HG03025 (cell line): ENCODE measurements at regions not wholly inside any gene's neighbourhood (a gene's known extent, or its start where the extent isn't known, plus 50 kb on each side); places are given as distances from the start of the nearest gene placed in this dataset.
"Not testable (repeated sequence)": the region's sequence is repeated elsewhere in the genome, so short reads cannot be mapped to it uniquely, and the experiment has no call there.

Experiments used
- ATAC-seq: cut with Tn5 transposase; IDR thresholded peaks from one replicate; pipeline ENCODE4 v1.9.1; 2021; ENCODE audit warnings: mild to moderate bottlenecking, moderate library complexity; ENCODE audit not compliant: unreplicated experiment, low FRiP score

GRCh38 chr4:30535255-30535654 is 184.9 kb upstream of the PCDH7 start:
- ATAC-seq: no peak

- no peak for ATAC-seq
Observed at GRCh38 chr4:30536231-30536630, 183.9 kb upstream of the PCDH7 start.

DNA sequence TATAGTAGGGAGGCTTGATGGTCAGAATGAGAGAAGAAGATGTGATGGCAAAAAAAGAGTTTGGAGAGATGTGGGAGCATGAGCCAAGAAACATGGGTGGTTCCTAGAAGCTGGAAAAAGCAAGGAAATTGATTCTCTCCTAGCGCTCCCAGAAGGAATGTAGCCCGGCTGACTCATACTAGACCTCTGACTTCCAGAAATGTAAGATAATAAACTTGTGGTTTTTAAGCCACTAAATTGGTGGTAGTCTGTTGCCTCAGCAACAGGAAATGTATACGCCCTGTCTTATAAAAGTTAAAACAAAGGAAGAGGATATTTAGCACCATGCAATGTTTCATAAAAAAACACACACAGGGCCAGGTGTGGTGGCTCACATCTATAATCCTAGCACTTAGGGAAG is 182.7 kb upstream of the PCDH7 start:
- no peak for ATAC-seq

DNA sequence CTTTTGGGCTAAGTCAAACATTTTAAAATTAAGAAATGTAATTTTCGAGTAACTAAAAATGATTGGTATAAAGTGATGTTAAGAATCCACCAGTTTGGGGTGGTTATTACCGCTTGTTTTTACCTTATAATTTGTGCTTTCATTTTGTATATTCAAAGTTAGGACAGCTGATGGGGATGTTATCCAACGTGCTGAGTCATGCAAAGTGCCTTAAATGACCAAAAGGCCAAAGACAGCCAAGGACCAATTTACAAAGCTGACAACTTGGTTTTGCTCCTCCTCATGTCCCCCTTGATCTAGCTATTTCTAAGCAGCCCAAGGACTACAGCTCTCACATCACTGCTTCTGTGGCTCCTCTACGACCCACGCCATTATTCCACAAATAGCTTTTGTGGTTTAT is 181.4 kb upstream of the PCDH7 start:
- no peak for ATAC-seq

- no peak for ATAC-seq
Observed at GRCh38 chr4:30543057-30543456, 177.1 kb upstream of the PCDH7 start.

- ATAC-seq: no peak
Observed at GRCh38 chr4:30553151-30553550, 167.0 kb upstream of the PCDH7 start.

DNA sequence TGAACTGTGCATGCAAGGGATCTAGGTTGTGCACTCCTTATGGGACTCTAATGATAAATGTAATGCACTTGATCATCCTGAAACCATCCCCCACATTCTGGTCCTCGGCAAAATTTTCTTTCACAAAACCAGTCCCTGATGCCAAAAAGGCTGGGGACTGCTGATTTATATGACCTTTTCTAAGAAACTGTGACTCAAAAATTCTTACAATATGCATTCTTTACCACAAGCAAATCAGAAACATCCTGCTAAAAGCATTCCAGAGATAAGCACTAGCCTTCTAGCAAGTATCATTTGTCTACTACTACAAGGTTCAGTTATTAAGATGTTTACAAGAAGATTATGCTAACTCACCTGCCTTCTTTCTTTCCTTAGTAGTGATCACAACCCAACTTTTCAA is 166.5 kb upstream of the PCDH7 start:
- ATAC-seq: no peak

DNA sequence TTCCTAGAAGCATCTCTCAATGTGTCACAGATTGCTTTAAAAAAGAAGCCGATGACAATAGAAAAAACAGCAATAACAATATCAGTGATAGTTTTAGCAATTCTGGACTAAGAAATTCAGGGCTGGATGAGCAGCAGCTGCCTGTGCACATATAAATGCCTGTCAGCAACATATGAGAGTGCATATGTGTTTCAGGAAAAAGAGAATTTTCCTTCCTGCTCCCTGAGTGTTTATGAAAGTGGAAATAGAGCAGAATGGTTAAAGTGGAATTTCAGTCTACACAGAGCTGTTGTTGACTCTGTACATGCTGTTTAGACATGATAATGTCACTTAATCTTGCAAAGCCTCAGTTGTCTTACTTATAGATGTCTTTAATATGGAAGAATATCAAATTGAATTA is 164.4 kb upstream of the PCDH7 start:
- ATAC-seq: no peak

DNA sequence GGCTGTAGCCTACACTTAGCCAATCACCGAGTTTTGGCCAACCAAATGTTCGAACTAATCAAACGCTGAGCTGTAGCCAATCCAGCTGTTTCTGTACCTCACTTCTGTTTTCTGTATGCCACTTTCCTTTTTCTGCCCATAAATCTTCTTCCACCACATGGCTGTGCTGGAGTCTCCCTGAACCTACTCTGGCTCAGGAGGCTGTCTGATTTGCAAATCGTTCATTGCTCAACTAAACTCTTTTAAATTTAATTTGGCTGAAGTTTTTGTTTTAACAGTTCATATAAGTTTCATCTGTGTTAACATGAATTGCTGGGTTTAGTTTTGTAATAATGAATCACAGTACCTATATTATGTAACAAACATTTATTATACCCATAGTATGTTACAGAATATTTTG is 160.7 kb upstream of the PCDH7 start:
- ATAC-seq: no peak

- no peak for ATAC-seq
Observed at GRCh38 chr4:30586850-30587249, 133.3 kb upstream of the PCDH7 start.

DNA sequence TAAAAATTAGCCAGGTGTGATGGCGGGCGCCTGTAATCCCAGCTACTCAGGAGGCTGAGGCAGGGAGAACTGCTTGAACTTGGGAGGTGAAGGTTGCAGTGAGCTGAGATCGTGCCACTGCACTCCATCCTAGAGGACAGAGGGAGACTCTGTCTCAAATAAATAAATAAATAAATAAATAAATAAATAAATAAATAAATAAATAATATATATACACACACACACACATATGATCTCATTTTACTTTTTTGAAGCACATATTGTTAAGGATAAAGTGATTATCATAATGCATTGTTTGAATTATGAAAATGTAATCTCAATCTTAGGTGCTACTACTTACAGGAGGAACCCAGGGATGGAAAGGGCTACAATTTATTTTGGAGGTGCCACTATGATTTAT is 130.5 kb upstream of the PCDH7 start:
- ATAC-seq: not testable (repeated sequence)

- no peak for ATAC-seq
Observed at GRCh38 chr4:30600246-30601017, 119.7 kb upstream of the PCDH7 start.

DNA sequence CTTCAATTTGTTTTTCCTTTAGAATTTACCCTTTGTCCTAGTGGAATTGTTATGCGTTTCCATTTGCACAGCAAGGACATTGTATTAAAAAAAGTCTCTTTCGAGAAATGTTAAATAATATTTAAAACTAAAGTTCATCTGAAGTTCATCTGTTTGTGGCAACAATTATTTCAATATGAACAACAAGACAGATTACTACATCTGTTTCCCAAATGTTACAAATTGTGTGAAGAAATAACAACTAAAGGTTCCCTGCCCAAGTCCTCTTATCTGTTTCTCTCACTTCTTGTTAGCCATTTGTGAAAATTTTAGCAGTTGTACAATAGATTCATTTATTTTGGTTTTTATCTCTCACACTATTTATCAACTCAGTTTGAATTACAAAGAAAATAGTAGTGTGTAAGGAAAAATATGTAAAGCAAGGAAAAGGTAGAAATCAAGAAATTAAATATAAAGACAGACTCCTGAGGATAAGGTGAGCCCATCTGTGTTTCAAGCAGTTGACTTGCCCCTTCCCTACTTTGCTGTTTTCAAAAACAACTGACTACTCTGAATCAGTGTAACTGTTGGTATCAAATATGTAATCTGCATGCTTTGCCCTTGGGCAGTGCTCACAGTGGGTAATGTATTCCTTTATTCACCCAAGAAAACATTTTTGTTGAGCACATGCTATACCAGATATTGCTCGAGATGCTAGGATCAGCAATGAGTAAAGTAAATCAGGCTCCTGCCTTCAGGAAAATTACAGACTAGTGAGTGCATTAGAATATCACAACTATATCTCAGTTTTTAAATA is 118.9 kb upstream of the PCDH7 start:
- ATAC-seq: no peak

- no peak for ATAC-seq
Observed at GRCh38 chr4:30605616-30606190, 114.5 kb upstream of the PCDH7 start.

DNA sequence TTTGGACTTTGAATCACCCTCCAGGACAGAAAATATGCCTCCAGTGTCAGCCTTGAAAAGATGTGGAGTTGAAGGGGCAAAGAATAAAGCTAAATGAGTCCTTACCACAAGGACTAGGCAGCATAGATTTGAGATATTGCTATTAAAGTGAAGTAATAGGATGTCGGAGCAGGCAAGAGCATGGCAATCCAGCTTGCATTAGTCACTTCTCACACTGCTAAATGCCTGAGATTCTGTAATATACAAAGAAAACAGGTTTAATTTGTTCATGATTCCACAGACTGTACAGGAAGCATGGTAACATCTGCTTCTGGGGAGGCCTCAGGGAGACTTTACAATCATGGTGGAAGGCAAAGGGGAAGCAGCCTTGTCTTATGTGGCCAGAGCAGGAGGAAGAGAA is 109.8 kb upstream of the PCDH7 start:
- ATAC-seq: no peak

GRCh38 chr4:30614771-30615170 is 105.4 kb upstream of the PCDH7 start:
- no peak for ATAC-seq

DNA sequence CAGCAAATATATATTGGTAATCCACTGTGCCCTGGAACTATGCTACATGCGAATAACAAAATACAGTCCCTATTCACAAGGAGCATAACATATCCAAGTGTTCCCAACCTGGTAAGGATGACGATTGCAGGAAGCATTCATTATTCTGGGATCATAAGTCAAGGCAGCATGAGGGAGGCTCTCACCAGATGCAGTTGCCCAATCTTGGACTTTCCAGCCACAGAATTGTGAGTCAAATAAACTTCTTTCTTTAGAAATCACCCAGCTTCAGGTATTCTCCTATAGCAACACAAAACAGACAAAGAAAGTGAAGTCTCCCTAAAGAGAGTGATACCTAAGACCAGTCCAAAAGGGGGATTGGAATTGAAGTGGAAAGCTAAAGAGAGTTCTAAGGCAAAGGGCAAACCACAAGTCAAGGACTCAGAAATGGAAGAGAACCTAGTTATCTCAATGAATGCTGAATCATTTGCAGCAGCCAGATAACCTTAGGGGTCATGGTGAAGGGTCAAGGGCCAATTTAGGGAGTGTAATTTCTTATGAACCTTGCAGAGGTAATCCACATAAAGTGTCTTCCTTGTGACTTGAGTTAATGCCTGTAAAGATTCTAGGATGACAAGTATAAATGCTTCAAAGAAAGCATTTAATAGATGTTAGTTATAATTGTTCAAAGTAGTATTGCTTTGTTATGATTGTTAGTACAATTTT is 103.1 kb upstream of the PCDH7 start:
- no peak for ATAC-seq

- ATAC-seq: no peak
Observed at GRCh38 chr4:30617836-30618235, 102.3 kb upstream of the PCDH7 start.

DNA sequence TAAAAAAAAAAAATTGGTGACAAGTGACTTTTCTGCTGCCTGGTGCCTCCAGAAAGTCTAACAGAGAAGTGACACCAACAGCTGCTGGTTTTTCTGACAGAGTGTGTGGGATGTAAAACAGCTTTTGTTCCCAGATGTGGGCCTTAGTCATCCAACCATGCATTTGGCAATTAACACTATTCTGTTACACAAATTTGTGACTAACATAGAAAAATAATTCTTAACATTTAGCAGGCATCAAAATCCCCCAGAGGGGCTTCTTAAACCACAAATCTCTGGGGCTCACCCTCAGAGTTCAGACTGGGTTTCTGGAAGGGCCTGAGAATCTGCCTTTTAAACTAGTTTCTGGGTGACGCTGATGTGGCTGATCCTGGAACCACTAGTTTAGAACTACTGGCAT is 100.5 kb upstream of the PCDH7 start:
- no peak for ATAC-seq

- no peak for ATAC-seq
Observed at GRCh38 chr4:30620711-30621110, 99.5 kb upstream of the PCDH7 start.

DNA sequence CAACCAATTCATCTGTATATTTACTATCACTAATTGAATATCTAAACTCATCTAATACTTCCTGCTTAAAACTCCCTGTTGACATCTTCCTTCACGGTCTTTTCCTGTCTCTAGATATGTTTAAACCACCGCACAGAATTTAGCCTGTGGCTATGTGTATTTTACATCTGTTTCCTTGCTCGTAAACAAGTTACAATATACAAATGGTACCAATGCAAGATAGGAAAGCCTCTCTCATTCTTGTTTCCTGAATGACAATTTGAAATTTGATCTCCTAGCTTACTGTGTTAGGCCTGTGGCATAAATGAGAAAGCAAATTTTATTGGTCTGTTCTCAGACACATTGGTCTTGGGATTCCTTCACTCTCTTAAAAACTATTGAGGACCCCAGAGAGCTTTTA is 89.7 kb upstream of the PCDH7 start:
- no peak for ATAC-seq
